NCI-H187 (cell line): ENCODE measurements at regions not wholly inside any gene's neighbourhood (a gene's known extent, or its start where the extent isn't known, plus 50 kb on each side); places are given as distances from the start of the nearest gene placed in this dataset.
"Not testable (repeated sequence)": the region's sequence is repeated elsewhere in the genome, so short reads cannot be mapped to it uniquely, and the experiment has no call there.

Experiments
- DNase-seq, 2 experiments: peaks; one replicate each; lab custom pipeline; 2025; lab: John Stamatoyannopoulos, UW

- DNase-seq: no peak
These were observed 602.9 kb downstream of the TMEM121 start for GRCh38 chr14:106129274-106129673.

- not testable (repeated sequence) for DNase-seq
These were observed 603.7 kb downstream of the TMEM121 start for GRCh38 chr14:106129904-106130661.

GRCh38 chr14:106133126-106133525 lies 606.7 kb downstream of the TMEM121 start:
- DNase-seq: not testable (repeated sequence)

DNA sequence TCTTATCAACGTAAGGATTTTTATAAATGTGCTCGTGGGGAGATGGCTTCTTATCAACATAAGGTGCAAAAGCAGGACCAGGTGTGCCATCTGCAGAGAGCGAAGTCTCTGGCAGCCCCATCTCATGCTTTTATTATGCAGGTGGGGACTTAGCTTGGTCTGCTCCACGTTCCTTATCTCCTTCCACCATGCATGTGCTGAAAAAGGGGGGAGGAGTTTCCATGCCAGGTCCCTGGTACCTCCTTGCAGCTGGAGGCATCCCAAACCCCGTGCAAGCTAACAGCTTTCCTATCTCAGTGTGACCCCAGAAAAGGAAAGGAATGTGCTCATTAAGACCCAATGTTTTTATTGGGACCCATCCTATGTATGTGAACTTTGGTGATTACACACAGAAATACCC lies 608.5 kb downstream of the TMEM121 start:
- no peak for DNase-seq

DNA sequence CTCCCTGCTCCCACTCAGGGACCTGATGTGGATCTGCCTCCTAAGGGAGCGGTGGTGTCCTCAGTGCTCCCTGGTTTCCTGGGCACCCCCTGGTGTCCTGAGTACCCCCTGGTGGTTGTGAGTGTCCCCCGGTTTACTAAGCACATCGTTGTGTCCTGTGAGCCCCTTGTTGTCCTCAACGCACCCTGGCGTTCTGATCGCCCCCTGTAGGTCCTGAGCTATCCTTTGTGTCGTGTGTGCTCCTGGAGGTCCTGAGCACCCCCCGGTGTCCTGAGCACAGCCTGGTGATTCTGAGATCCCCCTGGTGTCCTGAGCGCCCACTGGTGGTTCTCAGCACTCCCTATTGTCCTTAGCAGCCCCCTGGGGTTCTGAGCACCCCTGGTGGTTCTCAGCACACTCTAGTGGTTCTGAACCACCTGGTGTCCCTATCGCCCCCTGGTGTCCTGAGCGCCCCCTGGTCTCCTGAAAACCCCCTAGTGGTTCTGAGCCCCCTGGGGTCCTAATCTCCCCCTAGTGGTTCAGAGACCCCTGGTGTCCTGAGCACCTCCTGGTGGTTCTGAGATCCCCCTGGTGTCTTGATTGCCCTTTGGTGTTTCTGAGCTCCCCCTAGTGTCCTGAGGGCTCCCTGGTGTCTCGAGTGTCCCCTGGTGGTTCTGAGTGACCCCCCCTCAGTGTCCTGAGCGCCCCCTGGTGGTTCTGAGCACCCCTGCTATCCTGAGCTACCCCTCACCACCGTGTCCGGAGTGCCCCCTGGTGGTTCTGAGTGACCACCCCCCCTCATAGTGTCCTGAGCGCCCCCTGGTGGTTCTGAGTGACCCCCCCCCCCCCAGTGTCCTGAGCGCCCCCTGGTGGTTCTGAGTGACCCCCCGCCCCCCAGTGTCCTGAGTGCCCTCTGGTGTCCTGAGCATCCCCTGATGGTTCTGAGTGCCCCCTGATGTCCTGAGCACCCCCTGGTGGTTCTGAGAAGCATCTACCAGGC lies 615.1 kb downstream of the TMEM121 start:
- DNase-seq: no peak

DNA sequence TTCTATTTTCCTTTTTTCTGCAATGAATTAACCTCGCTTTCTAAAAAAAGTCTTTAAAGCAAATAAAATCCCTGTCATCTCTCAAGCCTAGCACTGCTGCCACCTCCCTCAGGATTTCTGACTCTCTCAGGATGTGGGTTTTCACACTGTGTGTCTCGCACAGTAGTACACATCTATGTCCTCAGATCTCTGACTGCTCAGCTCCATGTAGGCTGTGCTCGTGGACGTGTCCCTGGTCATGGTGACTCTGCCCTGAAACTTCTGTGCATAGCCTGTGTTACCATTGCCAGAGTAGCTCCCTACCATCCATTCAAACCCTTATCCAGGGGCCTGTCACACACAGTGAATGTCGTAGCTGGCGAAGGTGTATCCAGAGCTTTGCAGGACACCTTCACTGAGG lies 619.3 kb downstream of the TMEM121 start:
- DNase-seq: not testable (repeated sequence)

- peak; percentile 36 to 49 for DNase-seq
These were observed 627.1 kb downstream of the TMEM121 start for GRCh38 chr14:106153362-106153955.

DNA sequence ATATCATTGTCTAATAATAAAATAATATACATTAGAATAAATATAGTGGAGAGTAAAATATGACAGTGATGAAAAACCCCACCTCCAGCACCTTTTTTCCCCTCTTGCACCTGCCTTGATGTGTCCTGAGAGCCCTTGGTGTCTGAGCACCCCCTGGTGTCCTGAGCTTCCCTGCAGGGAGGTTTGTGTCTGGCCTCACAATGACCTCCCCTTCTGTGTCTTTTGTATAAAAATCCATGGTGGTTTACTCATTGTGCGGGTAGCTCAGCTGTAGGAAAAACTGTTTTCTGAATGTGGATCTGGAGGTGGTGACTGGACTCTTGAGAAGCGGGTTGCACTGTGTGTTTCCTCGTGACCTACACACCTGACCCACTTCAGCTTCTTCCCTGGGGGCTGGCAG lies 636.9 kb downstream of the TMEM121 start:
- no peak for DNase-seq

DNA sequence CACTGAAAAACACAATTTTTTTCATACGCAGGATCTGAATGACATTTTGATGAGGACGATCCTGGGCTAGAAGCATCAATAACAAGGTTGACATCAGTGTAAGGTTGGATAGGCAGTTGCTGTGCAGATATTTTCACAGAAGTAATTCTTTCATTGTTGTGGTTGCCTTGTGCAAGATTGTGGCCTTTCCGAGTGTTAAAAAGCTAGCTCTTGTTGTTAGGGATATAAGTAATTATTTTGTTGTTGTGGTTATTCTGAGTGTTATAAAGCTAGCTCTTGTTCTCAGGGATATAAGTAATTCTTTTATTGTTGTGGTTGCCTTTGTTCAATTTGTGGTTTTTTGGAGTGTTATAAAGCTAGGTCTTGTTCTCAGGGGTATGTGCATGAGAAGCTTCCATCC lies 637.4 kb downstream of the TMEM121 start:
- DNase-seq: not testable (repeated sequence)

GRCh38 chr14:106166232-106166631 lies 639.8 kb downstream of the TMEM121 start:
- no peak for DNase-seq

DNA sequence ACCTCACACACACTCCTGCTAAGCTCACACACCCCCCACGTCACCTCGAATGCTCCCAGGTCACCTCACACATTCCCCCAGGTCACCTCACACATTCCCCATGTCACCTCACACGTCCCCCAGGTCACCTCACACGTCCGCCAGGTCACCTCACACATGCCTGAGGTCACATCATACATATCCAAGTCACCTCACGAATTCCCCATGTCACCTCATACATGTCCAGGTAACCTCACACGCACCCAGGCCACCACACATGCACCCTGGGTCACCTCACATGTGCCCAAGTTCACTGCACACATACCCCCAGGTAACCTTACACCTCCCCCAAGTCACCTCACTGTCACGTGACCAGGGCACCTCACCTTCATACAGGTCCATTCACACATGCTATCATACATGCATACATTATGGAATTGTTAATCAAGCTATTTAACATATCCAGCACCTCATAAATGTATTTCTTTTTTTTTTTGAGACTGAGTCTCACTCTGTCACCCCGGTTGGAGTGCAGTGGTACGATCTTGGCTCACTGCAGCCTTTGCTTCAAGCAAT lies 640.3 kb downstream of the TMEM121 start:
- DNase-seq: no peak

DNA sequence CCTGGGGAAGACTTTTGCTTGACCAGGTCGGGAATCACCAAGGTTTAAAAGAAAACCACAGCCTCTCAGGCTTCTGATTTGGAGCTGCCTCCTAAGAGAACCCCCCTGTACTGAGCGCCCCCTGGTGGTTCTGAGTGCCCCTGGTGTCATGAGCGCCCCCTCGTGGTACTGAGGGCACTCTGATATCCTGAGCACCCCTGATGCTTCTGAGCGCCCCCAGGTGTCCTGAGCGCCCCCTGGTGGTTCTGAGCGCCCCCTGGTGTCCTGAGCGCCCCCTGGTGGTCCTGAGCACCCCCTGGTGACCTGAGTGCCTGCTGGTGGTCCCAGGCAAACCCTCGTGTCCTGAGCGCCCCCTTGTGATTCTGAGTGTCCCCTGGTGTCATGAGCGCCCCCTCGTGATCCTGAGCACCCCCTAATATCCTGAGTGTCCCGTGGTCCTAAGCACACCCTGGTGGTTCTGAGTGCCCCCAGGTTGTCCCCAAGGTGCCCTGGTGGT lies 643.8 kb downstream of the TMEM121 start:
- not testable (repeated sequence) for DNase-seq

DNA sequence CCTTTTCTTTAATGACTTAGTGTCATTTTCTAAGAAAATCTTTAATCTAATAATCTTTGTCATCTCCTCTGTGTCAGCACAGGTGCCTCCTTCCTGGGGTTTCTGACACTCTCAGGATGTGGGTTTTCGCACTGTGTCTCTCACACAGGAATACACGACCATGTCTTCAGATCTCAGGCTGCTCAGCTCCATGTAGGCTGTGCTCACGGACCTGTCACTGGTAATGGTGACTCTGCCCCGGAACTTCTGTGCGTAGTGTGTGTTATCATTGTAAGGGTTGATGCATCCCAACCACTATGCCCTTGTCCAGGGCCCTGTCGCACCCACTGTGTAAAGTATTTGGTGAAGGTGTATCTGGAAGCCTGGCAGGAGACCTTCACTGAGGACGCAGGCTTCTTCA lies 647.8 kb downstream of the TMEM121 start:
- DNase-seq: no peak

GRCh38 chr14:106177266-106178246 lies 651.2 kb downstream of the TMEM121 start:
- DNase-seq: not testable (repeated sequence)

DNA sequence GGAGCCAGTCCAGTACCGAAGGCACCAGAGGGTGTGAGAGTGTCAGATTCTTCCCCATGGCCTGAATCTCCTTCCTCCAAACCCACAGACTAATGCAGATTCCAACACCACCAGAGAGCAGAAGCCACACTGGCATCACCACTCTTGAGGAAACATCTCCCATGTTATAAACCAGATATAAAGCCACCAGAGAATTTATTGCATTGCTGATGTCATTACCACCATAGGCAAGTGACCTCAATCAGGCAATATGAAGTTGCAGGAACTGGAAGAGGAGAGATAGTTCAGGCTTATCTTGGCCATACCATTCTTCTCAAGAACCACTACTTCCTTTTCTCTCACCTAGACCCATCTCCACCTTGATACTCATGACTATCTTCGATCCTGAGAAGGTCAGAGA lies 653.4 kb downstream of the TMEM121 start:
- DNase-seq: no peak

DNA sequence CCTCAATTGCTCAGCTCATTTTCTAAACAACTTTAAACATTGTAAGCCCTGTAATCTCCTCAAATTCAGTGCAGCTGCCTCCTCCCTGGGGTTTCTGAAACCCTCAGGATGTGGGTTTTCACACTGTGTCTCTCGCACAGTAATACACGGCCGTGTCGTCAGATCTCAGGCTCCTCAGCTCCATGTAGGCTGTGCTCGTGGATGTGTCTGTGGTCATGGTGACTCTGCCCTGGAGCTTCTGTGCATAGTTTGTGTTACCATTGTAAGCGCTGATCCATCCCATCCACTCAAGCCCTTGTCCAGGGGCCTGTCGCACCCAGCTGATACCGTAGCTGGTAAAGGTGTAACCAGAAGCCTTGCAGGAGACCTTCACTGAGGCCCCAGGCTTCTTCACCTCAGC lies 658.4 kb downstream of the TMEM121 start:
- not testable (repeated sequence) for DNase-seq

DNA sequence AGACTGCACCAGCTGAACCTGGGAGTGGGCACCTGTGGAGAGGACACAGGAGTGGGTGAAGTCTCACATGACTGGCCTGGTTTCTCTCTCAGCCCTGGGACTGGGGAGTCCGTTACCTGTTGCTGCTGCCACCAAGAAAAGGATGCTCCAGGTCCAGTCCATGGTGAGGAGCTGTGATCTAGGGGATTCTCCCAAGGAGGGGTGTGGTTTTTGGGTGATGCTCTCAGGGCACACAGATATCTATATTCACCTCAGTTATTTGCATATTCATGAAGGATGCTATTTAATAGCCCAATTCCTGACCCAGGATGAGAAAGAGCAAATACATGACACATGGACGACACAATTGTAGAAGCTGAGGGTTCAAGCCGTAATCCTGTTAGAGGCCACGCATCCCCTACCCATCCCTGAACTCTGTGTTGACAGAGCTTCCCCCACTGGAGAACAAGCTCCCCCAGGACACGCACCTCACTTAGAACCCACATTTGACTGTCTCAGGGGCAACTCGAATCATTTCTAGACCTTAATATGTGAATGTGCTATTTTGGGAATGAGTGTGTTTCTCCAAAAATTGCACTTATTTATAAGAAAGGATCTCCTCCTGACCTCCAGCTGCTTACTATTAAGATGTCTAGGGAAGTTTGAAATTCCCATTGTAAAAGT lies 658.9 kb downstream of the TMEM121 start:
- DNase-seq: not testable (repeated sequence)

DNA sequence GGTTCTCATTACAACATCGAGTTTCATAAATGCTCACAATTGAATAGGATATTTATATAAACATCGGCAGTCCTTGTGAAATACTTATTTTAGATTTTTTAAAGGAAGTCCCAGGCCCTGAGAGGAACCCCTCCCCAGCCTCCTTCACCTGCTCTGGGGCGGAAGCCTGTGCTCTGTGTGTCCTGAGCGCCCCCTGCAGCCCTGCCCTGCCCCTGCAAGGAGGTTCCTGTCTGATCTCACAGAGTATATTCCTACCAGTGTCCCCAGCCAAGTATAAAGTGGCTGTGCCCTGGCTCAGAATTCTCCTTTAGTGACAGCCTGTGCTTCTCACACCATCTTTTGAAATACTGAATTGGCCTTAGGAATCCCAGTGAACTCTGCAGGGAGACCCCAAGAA lies 659.5 kb downstream of the TMEM121 start:
- DNase-seq: no peak

DNA sequence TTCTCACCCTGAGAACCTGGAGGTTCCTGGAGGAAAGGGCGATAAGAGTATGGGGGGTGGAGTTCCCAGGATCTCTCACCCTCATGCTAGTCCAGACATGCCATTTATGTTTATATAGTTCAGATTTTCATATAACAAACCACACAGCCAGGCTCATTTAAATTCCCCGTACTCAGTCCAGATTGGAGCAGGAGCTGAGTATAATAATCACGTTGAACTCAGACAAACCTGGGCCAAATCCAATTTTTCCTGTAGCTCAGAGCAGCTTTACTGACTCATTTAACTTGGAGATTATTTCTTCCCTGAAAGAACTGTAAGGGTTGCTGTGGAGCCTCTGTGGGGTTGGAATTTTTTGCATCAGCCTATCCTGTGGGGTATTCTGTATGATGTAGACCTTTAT lies 660.8 kb downstream of the TMEM121 start:
- no peak for DNase-seq

- DNase-seq: not testable (repeated sequence)
These were observed 666.3 kb downstream of the TMEM121 start for GRCh38 chr14:106192701-106193100.
